ENCODE measurements at regions not wholly inside any gene's neighbourhood (a gene's known extent, or its start where the extent isn't known, plus 50 kb on each side); places are given as distances from the start of the nearest gene placed in this dataset.

DNA sequence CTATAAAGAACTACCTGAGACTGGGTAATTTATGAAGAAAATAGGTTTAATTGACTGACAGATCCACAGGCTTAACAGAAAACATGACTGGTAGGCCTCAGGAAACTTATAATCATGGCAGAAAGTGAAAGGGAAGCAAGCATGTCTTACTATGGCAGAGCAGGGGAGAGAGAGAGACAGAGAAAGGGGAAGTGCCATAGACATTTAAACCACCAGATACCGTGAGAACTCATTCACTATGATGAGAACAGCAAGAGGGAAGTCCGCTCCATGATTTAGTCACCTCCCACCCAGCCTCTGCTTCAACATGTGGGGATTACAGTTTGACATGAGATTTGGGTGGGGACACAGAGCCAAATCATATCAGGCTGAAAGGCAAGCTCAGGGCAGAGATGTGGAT lies 327.1 kb upstream of the DDI1 start:
- TF ChIP-seq, protein P1, sequence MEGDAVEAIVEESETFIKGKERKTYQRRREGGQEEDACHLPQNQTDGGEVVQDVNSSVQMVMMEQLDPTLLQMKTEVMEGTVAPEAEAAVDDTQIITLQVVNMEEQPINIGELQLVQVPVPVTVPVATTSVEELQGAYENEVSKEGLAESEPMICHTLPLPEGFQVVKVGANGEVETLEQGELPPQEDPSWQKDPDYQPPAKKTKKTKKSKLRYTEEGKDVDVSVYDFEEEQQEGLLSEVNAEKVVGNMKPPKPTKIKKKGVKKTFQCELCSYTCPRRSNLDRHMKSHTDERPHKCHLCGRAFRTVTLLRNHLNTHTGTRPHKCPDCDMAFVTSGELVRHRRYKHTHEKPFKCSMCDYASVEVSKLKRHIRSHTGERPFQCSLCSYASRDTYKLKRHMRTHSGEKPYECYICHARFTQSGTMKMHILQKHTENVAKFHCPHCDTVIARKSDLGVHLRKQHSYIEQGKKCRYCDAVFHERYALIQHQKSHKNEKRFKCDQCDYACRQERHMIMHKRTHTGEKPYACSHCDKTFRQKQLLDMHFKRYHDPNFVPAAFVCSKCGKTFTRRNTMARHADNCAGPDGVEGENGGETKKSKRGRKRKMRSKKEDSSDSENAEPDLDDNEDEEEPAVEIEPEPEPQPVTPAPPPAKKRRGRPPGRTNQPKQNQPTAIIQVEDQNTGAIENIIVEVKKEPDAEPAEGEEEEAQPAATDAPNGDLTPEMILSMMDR (IDR thresholded peaks at IDR 0.05): no peak
- TF ChIP-seq POLR2A (IDR thresholded peaks at IDR 0.05): no peak

Data from lower leg skin (tissue), 3 donors.